Right lobe of liver (tissue), 6 donors: ENCODE measurements at regions not wholly inside any gene's neighbourhood (a gene's known extent, or its start where the extent isn't known, plus 50 kb on each side); places are given as distances from the start of the nearest gene placed in this dataset.

Source experiments
- ATAC-seq, 4 donors: fragments of 200-7000 bp; cut with Tn5 transposase; one replicate each; pipeline ENCODE4 v1.9.1; 2020; ENCODE audit warnings: mild to moderate bottlenecking in 4 of 4, moderate library complexity in 4 of 4
- DNase-seq, 3 donors: peaks; one replicate each; pipeline ENCODE4 v3.0.0-alpha.2; 2020
- H3K27ac ChIP-seq, 3 donors: fragments of 200-600 bp; one replicate each; pipeline ENCODE4 v1.8.0; 2022
- H3K27me3 ChIP-seq, 2 donors: fragments of 200-600 bp; one replicate each; pipeline ENCODE4 v1.8.0; 2022
- H3K36me3 ChIP-seq, 4 donors: fragments of 200-600 bp; sonication (generic) in 1 of 4; one replicate each; pipeline versions ENCODE4 v1.5.1 to v1.8.0; 2017 to 2022; ENCODE audit warnings: control low read depth in 1 of 4
- H3K4me1 ChIP-seq, 4 donors: fragments of 200-600 bp; sonication (generic) in 1 of 4; one replicate each; pipeline versions ENCODE4 v1.5.1 to v1.8.0; 2017 to 2022; ENCODE audit warnings: control low read depth in 1 of 4
- H3K4me3 ChIP-seq, 3 donors: fragments of 200-600 bp; one replicate each; pipeline ENCODE4 v1.8.0; 2022
- H3K9me3 ChIP-seq, 4 donors: fragments of 200-600 bp; sonication (generic) in 1 of 4; one replicate each; pipeline versions ENCODE4 v1.5.1 to v1.8.0; 2017 to 2022; ENCODE audit warnings: control low read depth in 1 of 4
- POLR2A ChIP-seq: fragments of 450-650 bp; IDR thresholded peaks from one replicate; pipeline ENCODE4 v1.6.1; 2017; ENCODE audit warnings: antibody characterized with exemption, mild to moderate bottlenecking
- WGBS: methylation state at CpG from one replicate; pipeline ENCODE4 v1.1.6; 2018; ENCODE audit warnings: low coverage, low lambda C conversion rate; ENCODE audit not compliant: insufficient coverage; ENCODE audit errors: missing lambda C conversion rate; 5-methylcytosine and 5-hydroxymethylcytosine counted together
- intact Hi-C, 2 donors: fragments of 100-400 bp; cut with DNase I; formaldehyde crosslinking; loops; one replicate each; pipeline versions ENCODE4 v1.11.2 to v1.14.1; 2022
- TF ChIP-seq, protein P1 (sequence below), 4 donors: fragments of 200-600 bp in 3 of 4; fragments of 450-650 bp in 1 of 4; IDR thresholded peaks; one replicate each; pipeline versions ENCODE4 v1.5.1 to v1.8.0; 2016 to 2022; ENCODE audit warnings: antibody characterized with exemption in 4 of 4, mild to moderate bottlenecking in 2 of 4
- donor health status: DM: no; HTN: yes; CAD: no.
- donor health status: DM: no; HTN: no; CAD: no.
- donor health status: DM: no; HTN: no; CAD: no.
- donor health status: DM: no; HTN: yes; CAD: no.
- donor health status: DM: no; HTN: yes; CAD: no.

DNA sequence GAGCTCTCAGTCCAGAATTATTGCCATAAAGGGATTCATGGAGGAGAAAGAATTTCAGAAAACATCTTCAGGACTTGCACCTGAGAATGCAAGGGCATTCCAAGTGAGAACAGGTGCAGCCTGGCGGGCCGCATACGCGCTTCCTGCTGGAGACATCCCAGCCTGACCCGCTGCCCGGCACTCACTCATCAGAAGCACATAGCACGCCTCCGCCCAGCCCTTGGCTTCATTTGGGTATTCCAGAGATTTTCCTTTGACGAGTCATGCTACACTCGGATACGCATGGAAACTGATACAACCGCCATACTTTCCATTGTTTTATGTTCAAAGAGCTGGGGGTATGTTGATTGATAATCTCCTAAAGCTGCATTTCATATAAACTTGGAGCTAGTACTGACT is 228.0 kb upstream of the ID2 start:
- no peak overlapping the region for H3K27ac ChIP-seq
- no peaks in the 10 kb centered on the region for H3K36me3 ChIP-seq
- DNase-seq (peak in 1 of 3 donors; percentile 27), ATAC-seq (no peak)
- no peak for TF ChIP-seq POLR2A
- TF ChIP-seq, protein P1, sequence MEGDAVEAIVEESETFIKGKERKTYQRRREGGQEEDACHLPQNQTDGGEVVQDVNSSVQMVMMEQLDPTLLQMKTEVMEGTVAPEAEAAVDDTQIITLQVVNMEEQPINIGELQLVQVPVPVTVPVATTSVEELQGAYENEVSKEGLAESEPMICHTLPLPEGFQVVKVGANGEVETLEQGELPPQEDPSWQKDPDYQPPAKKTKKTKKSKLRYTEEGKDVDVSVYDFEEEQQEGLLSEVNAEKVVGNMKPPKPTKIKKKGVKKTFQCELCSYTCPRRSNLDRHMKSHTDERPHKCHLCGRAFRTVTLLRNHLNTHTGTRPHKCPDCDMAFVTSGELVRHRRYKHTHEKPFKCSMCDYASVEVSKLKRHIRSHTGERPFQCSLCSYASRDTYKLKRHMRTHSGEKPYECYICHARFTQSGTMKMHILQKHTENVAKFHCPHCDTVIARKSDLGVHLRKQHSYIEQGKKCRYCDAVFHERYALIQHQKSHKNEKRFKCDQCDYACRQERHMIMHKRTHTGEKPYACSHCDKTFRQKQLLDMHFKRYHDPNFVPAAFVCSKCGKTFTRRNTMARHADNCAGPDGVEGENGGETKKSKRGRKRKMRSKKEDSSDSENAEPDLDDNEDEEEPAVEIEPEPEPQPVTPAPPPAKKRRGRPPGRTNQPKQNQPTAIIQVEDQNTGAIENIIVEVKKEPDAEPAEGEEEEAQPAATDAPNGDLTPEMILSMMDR (IDR thresholded peaks at IDR 0.05): no peak
- peaks cover 0 to 15% (median 2%) of the 10 kb centered on the region in 4 donors for H3K4me1 ChIP-seq
- H3K4me3 ChIP-seq: no peak overlapping the region
- no peaks in the 10 kb centered on the region for H3K9me3 ChIP-seq
- H3K27me3 ChIP-seq: no peaks in the 10 kb centered on the region
- 94% methylated on average over 10 of the region's 12 CpGs for whole genome bisulfite sequencing
- intact Hi-C loops: no loop called here

DNA sequence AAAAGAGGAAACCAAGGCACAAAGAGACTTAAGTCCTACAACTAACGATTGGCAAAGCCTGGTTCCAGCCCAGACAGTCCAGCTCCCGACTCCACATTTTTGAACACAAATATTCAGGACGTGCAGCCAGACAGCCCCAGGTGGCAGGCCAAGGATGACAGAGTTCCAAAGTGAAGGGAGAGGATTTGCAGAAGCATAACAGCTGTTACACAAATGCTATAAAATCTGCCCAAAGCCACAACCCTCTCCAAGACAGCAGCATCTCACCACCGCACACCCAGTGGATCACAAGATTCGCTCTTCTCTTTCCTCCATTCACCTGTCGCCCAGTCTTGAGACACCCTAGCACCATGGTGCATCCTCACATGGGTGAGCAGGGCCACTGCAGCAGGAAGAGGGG is 227.1 kb upstream of the ID2 start:
- no peak for DNase-seq
- WGBS: 87% methylated on average over 2 of the region's 6 CpGs

DNA sequence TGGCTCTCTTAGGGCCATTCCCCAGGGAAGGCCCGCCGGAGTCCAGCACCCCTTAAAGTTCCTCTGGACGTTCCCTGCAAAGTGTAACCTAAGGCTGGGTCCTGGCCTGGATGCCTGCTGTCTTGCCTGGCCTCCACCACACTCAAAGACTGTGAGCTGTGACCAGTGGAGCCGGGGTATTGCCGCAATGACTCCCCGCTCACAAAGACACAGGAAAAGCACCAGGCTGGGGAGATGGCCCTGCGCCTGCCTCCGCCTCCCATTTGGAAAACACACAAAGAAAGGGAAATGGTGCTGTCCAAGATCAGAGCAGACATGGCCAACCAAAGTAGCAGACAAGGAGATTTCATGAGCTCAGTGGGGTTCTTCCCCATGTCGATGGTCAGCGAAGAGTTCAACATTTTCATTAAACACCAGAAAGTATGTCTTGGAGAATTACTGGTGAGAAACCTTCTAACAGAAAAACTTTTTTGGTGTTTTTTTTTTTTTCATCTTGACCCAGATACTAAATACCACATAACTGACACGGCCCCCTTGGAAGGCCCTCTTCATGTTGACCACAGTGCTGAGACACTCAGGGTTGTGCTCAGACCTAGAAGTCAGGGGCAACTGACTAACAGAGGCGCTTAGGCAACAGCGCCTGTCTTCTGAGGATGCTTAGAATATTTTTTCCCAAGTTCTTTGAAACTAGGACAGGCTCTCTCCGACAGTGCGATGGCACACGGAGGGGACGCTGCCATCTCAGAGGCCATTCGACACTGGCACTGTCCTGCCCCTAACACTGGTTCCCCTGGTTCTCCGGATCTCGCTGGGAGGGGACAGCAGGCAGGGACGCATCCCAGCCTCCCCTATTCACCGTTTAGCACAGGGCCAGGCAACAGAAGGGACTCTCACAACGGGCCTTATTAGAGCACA is 226.4 kb upstream of the ID2 start:
- WGBS: 86% methylated on average over 5 of the region's 23 CpGs
- peaks cover 0 to 28% (median 8%) of the 10 kb centered on the region in 4 donors for H3K4me1 ChIP-seq
- peak in 2 of 4 donors; percentile 2 to 10 for ATAC-seq
- no peaks in the 10 kb centered on the region for H3K9me3 ChIP-seq
- no peaks in the 10 kb centered on the region for H3K27me3 ChIP-seq
- DNase-seq: peak in 1 of 3 donors; percentile 23
- H3K27ac ChIP-seq: no peak overlapping the region
- TF ChIP-seq, protein P1 (IDR thresholded peaks at IDR 0.05): no peak
- TF ChIP-seq POLR2A: no peak
- no peaks in the 10 kb centered on the region for H3K36me3 ChIP-seq
- no peak overlapping the region for H3K4me3 ChIP-seq
- intact Hi-C loops: no loop called here

More for the DNA sequence above, 227.1 kb upstream of the ID2 start:
- no peaks in the 10 kb centered on the region for H3K27me3 ChIP-seq
- H3K27ac ChIP-seq: no peak overlapping the region
- ATAC-seq: no peak
- no peak overlapping the region for H3K4me3 ChIP-seq
- H3K4me1 ChIP-seq: peaks cover 0 to 22% (median 7%) of the 10 kb centered on the region in 4 donors
- intact Hi-C loops: no loop called here
- TF ChIP-seq, protein P1 (IDR thresholded peaks at IDR 0.05): no peak
- no peaks in the 10 kb centered on the region for H3K9me3 ChIP-seq
- no peaks in the 10 kb centered on the region for H3K36me3 ChIP-seq

DNA sequence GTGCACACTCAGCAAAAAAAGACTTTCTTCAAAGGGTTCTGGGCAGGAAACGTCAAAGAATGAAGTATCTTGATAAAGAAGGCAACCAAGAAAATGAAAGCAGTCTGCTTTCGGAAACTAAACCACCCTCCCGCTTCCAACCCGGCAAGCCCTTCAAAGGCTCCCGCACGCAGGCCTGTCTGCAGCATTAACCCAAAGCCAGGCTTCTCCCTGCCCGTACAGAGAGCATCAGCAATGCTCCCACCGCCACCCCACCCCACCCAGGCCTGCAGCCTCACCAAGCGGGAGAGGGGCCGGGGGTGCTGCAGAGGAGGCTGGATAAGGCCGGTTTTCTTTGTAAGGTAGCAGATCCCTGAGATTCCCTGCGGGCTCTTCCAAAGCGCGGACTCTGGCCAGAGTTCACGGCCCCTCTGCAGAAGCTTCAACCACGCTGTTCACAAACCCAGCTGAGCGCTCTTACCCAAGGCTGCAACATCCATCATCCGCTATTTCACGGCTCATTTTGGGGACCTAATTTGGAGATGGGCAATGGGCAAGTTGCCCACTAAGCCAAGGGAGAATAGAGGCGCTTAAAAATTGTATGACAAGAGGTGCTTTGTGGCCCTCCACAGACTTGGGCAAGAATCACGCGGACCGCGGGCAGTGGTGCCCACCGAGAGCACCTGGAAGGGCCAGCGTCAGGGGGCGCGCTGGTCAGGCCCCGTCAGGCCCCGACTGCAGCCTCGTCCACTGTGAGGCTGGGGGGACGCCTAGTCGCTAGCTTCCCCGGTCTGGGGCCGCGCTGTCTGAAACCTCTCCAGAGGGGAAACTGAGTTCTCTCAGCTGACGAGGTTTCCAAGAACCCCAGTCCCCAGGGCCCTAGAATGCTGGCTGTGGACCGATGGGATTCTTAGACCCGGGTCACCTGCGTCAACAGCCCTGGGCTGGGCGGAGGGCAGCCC is 225.4 kb upstream of the ID2 start:
- H3K27ac ChIP-seq: no peak overlapping the region
- ATAC-seq: peak in 2 of 4 donors; percentile 3 to 5
- 70% methylated on average over 6 of the region's 41 CpGs for WGBS
- DNase-seq: peak in 1 of 3 donors; percentile 43
- H3K27me3 ChIP-seq: no peaks in the 10 kb centered on the region
- H3K9me3 ChIP-seq: no peaks in the 10 kb centered on the region
- peaks cover 0 to 28% (median 8%) of the 10 kb centered on the region in 4 donors for H3K4me1 ChIP-seq
- peak overlapping the region; percentile 14 to 38 (median 31) for H3K4me3 ChIP-seq
- intact Hi-C loops: no loop called here
- H3K36me3 ChIP-seq: no peaks in the 10 kb centered on the region
- no peak for TF ChIP-seq POLR2A
- TF ChIP-seq, protein P1 (IDR thresholded peaks at IDR 0.05): no peak
